ENCODE measurements at regions not wholly inside any gene's neighbourhood (a gene's known extent, or its start where the extent isn't known, plus 50 kb on each side); places are given as distances from the start of the nearest gene placed in this dataset.

DNA sequence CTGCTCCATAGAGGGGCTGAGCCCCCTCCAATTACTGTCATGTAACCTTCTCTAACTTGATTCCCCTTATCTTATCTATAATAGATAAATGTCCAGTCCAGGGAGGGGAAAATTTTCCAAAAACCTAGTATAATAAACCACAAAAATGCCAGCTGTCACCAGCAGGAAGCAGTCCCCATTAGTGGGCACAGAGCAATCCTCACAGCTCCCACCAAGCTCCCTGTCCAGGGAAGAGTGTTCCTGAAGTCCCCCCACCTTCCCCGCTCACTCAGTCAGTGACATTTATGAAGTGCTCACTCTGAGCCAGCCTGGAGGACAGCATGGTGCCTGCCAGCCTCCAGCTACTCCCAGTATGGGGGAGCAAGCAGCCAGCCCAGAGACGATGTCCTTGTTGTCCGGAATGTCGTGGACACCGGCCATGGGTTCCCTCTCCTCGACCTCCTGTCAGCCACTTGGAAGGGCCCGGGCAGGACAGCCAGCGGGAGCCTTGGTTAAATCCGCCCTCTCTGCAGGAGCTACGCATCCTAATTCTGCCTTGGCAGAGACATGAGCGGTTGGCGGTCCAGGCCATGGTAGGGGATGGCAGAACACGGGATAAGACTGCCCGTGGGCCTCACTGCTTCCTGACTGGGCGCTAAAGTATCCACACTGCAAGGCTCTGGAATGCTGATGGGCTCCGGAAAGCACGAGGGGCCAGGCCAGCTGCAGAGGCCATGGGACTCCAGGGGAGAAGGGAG, 102.0 kb upstream of the CDH5 start:
- TF ChIP-seq, protein P1, sequence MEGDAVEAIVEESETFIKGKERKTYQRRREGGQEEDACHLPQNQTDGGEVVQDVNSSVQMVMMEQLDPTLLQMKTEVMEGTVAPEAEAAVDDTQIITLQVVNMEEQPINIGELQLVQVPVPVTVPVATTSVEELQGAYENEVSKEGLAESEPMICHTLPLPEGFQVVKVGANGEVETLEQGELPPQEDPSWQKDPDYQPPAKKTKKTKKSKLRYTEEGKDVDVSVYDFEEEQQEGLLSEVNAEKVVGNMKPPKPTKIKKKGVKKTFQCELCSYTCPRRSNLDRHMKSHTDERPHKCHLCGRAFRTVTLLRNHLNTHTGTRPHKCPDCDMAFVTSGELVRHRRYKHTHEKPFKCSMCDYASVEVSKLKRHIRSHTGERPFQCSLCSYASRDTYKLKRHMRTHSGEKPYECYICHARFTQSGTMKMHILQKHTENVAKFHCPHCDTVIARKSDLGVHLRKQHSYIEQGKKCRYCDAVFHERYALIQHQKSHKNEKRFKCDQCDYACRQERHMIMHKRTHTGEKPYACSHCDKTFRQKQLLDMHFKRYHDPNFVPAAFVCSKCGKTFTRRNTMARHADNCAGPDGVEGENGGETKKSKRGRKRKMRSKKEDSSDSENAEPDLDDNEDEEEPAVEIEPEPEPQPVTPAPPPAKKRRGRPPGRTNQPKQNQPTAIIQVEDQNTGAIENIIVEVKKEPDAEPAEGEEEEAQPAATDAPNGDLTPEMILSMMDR (IDR thresholded peaks at IDR 0.05), result no peak

DNA sequence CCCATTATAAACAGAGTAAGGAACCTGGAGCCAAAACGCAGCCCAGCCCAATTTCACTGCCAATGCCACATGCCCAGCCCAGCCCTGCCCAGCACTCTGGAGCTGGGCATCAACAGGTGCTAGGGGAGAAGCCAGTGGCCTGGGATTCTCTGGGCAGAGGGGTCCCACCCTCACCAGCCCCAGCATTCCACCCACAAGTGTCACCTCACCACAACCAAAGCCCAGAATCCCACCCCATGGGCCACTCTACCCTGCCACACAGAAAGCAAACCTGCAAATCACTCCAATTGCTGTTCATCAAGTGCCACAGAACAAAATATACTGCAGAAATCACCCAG, 102.5 kb upstream of the CDH5 start:
- TF ChIP-seq, protein P1 (IDR thresholded peaks at IDR 0.05), result no peak

DNA sequence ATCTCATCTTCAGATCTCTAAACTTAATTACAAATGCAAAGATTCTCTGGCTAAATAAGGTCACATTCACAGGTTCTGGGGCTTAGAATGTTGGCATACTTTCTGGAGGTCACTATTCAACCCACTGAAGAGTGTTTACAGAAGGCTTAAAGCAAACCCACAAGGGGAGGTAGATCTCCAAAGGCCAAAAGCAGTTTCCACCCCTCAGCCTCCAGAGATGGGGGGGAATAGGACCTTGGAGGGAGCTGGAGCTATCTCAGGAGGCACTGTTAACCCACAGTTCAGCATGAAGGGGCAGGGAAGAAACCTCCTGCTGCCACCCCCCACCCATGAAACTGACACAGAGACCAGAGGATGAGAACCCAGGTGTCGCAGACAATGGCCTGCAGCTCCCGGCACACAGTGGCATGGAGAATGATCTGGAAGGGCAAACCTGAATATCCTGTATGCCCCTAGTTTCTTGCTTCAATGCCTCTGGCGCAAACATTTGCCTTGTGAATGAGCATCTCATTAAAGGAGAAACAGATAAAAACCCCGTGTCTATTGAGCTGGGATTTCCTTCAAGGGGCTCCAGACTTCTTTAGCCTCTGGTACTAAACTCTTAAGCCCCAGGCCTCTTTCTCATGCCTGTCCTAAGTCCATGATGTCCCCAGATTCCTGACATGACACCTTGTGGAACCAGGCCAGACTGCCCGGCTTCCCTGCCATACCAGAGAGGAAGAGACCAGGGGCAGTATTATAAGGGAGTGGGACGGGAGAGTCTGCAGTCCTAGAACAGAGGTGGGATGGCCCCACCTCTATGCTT, 103.1 kb upstream of the CDH5 start:
- TF ChIP-seq, protein P1 (IDR thresholded peaks at IDR 0.05), result no peak

DNA sequence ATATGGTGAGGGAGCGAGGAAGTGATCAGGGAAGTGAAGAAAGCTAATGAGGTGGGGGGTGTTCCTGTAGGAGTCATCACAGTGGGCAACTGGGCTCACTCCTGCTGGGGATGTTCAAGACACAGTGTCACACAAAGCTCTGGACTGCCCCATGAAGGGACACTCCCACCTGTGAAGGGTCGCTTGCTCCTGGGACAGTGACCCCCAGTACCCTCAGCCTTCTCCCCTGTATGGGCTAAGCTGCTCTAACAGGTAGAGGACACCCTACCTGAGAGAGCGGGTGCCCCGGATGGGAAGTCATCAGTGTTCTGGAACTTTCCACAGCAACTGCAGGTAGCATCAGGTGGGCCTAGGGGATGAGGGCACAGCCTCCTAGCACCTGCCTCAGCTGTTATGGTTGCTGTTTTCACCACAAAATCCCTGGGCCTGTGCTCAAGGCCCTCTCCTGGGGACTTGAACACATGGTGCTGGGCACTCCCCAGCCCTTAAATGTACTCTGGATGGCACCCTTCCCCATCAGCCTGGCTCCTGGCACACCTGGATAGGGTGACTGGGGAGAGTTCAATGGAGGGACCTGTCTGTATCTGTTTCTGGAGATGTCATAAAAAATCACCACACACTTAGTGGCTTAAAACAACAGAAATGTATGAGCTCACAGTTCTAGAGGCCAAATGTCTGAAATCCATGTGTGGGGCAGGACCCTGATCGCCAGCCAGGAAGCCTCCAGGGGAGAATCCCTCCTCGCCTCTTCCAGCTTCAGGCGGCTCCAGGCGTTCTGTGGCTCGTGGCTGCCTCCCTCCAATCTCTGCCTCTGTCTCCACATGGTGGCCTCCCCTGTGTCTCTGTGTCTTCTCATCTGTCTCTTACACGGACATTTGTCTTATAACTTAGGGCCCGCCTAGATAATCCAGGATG, 104.0 kb upstream of the CDH5 start:
- TF ChIP-seq, protein P1 (IDR thresholded peaks at IDR 0.05), result no peak

DNA sequence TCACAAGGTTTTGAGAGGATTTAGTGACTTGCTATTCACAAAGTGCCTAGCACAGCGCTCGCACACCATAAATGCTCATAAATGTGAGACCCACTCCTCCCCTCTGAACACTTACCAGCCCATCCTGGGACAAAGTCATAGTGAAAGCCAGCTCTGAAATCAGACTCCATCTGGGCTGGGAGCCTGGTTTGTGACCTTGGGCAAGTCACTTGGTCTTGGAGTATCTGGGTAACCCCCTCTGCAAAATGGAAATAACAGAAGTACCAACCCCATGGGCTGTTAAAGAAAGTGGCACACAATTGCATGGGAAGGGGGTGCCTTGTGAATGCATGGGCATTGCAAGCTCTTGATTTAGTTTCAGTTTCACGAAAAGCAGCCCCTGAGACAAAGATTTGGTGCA, 104.7 kb upstream of the CDH5 start:
- TF ChIP-seq, protein P1 (IDR thresholded peaks at IDR 0.05), result no peak

DNA sequence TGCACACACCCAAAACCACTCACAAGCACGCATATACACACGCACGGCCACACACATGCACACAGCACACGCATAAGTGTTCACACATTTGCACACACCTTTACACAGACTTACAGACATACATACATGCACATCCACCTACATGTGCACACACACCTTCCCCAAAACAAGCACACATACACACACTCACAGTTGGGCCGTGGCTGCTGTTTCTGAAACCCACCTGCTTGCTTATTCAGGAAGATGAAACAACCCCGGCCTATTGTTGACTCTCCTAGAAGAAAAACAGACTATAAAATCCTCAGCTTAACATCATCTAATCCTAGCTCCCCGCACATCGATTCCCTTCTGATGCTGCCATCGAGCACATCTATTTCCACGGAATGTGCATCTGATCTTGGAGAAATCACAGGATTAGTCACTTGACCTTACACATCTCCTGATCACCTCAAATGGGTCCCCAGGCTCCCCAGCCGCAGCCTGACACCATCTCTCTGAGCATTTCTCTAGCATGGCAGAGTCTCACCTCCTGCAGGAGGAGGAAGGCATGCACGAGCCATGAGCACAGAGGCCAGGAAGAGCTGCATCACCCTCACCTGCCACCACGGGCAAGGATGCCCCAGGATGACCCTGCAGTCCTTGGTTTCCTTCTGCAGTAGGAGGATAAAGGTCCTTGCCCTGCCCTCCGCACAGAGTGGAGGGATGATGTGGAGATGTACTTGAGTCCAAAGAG, 105.8 kb upstream of the CDH5 start:
- TF ChIP-seq, protein P1 (IDR thresholded peaks at IDR 0.05), result no peak
